ENCODE measurements at regions not wholly inside any gene's neighbourhood (a gene's known extent, or its start where the extent isn't known, plus 50 kb on each side); places are given as distances from the start of the nearest gene placed in this dataset.

DNA sequence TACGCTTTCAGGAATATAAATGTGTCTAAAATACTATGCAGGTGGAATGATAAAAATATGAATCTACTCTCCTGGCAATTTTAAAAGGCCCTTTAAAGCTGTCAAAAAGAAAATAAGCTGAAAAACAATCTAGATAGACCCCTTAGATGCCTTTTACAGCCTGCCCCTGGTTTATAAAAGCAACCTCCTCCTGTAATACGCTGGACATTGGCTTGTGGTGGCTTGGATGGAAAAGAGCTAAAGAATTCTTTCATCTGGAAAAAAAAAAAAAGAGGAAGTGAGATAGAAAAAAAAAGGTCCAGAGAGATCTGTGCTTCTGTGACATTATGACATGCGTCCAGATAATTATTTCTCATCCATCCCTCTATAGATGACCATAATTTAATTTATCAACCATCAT is 115.9 kb upstream of the NRSN1 start (continued):
- TF ChIP-seq ZNF223 (tag by site-specific recombination; IDR thresholded peaks at IDR 0.05): no peak

DNA sequence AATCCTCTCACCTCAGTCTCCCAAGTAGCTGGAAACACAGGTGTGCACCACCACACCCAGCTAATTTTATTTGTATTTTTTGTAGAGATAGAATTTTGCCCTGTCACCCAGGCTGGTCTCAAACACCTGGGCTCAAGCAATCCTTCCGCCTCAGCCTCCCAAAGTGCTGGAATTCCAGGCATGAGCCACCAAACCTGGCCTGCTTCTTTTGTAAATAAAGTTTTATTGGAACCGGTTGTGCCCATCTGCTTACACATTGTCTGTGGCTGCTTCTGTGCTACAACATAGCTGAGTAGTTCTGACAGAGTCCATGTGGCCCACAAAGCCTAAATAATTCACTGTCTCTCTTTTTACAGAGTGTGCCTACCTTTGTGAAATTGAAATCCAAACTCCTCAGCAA is 109.7 kb upstream of the NRSN1 start:
- CTCF ChIA-PET: no interaction called here
- TF ChIP-seq ZNF146 (tag by site-specific recombination; IDR thresholded peaks at IDR 0.05) (no peak), ZBTB20 (tag by site-specific recombination; IDR thresholded peaks at IDR 0.05) (no peak), ZNF747 (tag by site-specific recombination; IDR thresholded peaks at IDR 0.05) (no peak)
- no peaks in the 10 kb centered on the region for H3K4me1 ChIP-seq (ENCODE audit: control insufficient read depth, insufficient read depth, low read length)

DNA sequence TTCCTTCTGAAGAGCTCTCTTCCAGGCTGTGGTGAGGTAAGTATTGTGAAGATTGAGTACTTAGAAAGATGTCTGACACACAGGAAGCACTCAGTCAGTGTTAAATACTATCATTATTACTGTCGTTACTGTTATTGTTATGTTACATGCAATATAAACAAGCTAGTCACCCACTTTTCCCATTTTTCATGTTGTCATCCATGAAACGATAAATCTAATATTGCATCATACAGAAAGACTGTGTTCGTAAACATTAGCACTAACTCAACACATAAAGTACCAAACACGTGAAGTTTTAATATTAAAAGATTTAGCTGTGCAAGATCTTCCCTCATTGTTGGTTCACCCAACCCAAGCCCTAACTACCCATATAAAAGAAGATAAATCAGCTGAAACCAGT is 109.2 kb upstream of the NRSN1 start:
- CTCF ChIA-PET: no interaction called here

More for the DNA sequence above, 109.7 kb upstream of the NRSN1 start:
- Histone ChIP-seq H3K4me3 (ENCODE audit: low read depth, low read length) (no peak overlapping the region), H3K36me3 (ENCODE audit: control insufficient read depth in 2 of 2, insufficient read depth in 1 of 2, low read length in 2 of 2) (no peaks in the 10 kb centered on the region), H3K27ac (ENCODE audit: extremely low read depth, low read depth, low read length) (no peak overlapping the region), H3K9me3 (ENCODE audit: control insufficient read depth, insufficient read depth, low read depth, low read length) (no peaks in the 10 kb centered on the region)
- POLR2A ChIA-PET: no interaction called here

DNA sequence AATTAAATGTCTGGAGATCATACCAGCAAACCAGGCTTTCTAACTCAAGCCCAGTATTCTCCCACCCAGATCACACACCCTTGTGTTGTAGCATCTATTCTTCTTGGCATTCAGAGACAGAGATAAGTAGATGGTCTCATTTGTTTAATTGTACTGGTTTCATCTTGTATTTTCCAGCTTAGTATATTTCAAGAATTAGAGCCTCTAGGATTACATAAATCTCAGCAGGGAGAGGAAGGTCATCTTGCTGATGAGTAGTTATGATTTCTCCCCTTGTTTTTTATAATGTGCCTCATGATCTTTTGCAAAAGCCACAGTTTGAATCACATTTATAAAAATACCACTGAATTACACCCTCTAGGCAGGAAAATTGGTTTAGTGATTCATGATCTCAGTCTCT is 106.6 kb upstream of the NRSN1 start:
- Histone ChIP-seq H3K9me3 (ENCODE audit: control insufficient read depth, insufficient read depth, low read depth, low read length) (no peaks in the 10 kb centered on the region), H3K27ac (ENCODE audit: extremely low read depth, low read depth, low read length) (no peak overlapping the region), H3K4me1 (ENCODE audit: control insufficient read depth, insufficient read depth, low read length) (no peaks in the 10 kb centered on the region), H3K4me3 (ENCODE audit: low read depth, low read length) (no peak overlapping the region), H3K36me3 (ENCODE audit: control insufficient read depth in 2 of 2, insufficient read depth in 1 of 2, low read length in 2 of 2) (no peaks in the 10 kb centered on the region)
- CTCF ChIA-PET: interaction anchor here (0.9 kb wide), 1 partner anchor 15 kb away, joined by 4 read pairs; no protein-coding TSS in a partner anchor
- POLR2A ChIA-PET: no interaction called here
- TF ChIP-seq ZNF175 (tag by site-specific recombination; IDR thresholded peaks at IDR 0.05) (no peak), ZNF548 (tag by site-specific recombination; IDR thresholded peaks at IDR 0.05) (no peak), ZNF558 (tag by site-specific recombination; IDR thresholded peaks at IDR 0.05) (no peak), ZNF621 (tag by site-specific recombination; IDR thresholded peaks at IDR 0.05) (no peak), ZNF571 (tag by site-specific recombination; IDR thresholded peaks at IDR 0.05) (no peak), ZNF404 (tag by site-specific recombination; IDR thresholded peaks at IDR 0.05) (no peak), ZSCAN30 (tag by site-specific recombination; IDR thresholded peaks at IDR 0.05) (no peak), ZNF350 (tag by site-specific recombination; IDR thresholded peaks at IDR 0.05) (no peak)
- TF ChIP-seq, protein P1, sequence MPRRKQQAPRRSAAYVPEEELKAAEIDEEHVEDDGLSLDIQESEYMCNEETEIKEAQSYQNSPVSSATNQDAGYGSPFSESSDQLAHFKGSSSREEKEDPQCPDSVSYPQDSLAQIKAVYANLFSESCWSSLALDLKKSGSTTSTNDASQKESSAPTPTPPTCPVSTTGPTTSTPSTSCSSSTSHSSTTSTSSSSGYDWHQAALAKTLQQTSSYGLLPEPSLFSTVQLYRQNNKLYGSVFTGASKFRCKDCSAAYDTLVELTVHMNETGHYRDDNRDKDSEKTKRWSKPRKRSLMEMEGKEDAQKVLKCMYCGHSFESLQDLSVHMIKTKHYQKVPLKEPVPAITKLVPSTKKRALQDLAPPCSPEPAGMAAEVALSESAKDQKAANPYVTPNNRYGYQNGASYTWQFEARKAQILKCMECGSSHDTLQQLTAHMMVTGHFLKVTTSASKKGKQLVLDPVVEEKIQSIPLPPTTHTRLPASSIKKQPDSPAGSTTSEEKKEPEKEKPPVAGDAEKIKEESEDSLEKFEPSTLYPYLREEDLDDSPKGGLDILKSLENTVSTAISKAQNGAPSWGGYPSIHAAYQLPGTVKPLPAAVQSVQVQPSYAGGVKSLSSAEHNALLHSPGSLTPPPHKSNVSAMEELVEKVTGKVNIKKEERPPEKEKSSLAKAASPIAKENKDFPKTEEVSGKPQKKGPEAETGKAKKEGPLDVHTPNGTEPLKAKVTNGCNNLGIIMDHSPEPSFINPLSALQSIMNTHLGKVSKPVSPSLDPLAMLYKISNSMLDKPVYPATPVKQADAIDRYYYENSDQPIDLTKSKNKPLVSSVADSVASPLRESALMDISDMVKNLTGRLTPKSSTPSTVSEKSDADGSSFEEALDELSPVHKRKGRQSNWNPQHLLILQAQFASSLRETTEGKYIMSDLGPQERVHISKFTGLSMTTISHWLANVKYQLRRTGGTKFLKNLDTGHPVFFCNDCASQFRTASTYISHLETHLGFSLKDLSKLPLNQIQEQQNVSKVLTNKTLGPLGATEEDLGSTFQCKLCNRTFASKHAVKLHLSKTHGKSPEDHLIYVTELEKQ (tag by site-specific recombination; IDR thresholded peaks at IDR 0.05; ENCODE audit: borderline replicate concordance): no peak

More for the DNA sequence above, 109.2 kb upstream of the NRSN1 start:
- POLR2A ChIA-PET: no interaction called here
- no peak for TF ChIP-seq YY1 (tag by site-specific recombination; IDR thresholded peaks at IDR 0.05)
- no peak for TF ChIP-seq ZNF274 (IDR thresholded peaks at IDR 0.05; ENCODE audit: low read length)
- no peak for TF ChIP-seq ZNF274 (tag by site-specific recombination; IDR thresholded peaks at IDR 0.05; ENCODE audit: borderline replicate concordance)
- TF ChIP-seq, protein P2, sequence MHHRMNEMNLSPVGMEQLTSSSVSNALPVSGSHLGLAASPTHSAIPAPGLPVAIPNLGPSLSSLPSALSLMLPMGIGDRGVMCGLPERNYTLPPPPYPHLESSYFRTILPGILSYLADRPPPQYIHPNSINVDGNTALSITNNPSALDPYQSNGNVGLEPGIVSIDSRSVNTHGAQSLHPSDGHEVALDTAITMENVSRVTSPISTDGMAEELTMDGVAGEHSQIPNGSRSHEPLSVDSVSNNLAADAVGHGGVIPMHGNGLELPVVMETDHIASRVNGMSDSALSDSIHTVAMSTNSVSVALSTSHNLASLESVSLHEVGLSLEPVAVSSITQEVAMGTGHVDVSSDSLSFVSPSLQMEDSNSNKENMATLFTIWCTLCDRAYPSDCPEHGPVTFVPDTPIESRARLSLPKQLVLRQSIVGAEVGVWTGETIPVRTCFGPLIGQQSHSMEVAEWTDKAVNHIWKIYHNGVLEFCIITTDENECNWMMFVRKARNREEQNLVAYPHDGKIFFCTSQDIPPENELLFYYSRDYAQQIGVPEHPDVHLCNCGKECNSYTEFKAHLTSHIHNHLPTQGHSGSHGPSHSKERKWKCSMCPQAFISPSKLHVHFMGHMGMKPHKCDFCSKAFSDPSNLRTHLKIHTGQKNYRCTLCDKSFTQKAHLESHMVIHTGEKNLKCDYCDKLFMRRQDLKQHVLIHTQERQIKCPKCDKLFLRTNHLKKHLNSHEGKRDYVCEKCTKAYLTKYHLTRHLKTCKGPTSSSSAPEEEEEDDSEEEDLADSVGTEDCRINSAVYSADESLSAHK (tag by site-specific recombination; IDR thresholded peaks at IDR 0.05): no peak
- no peak for TF ChIP-seq ZNF791 (tag by site-specific recombination; IDR thresholded peaks at IDR 0.05)
- no peak for TF ChIP-seq ZNF366 (tag by site-specific recombination; conservative IDR thresholded peaks at IDR 0.05)
- no peak for TF ChIP-seq ZNF549 (tag by site-specific recombination; IDR thresholded peaks at IDR 0.05)
- TF ChIP-seq, protein P3, sequence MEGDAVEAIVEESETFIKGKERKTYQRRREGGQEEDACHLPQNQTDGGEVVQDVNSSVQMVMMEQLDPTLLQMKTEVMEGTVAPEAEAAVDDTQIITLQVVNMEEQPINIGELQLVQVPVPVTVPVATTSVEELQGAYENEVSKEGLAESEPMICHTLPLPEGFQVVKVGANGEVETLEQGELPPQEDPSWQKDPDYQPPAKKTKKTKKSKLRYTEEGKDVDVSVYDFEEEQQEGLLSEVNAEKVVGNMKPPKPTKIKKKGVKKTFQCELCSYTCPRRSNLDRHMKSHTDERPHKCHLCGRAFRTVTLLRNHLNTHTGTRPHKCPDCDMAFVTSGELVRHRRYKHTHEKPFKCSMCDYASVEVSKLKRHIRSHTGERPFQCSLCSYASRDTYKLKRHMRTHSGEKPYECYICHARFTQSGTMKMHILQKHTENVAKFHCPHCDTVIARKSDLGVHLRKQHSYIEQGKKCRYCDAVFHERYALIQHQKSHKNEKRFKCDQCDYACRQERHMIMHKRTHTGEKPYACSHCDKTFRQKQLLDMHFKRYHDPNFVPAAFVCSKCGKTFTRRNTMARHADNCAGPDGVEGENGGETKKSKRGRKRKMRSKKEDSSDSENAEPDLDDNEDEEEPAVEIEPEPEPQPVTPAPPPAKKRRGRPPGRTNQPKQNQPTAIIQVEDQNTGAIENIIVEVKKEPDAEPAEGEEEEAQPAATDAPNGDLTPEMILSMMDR (tag by site-specific recombination; IDR thresholded peaks at IDR 0.05): no peak
- TF ChIP-seq ZNF23 (tag by site-specific recombination; IDR thresholded peaks at IDR 0.05; ENCODE audit: borderline replicate concordance): no peak
- no peak for TF ChIP-seq ZNF664 (tag by site-specific recombination; IDR thresholded peaks at IDR 0.05)
- no peak for TF ChIP-seq ZBTB1 (tag by site-specific recombination; IDR thresholded peaks at IDR 0.05)
- TF ChIP-seq ZFHX2 (tag by site-specific recombination; conservative IDR thresholded peaks at IDR 0.05): no peak
- TF ChIP-seq MYNN (tag by site-specific recombination; IDR thresholded peaks at IDR 0.05; ENCODE audit: borderline replicate concordance): no peak
- no peak for TF ChIP-seq ZNF426 (tag by site-specific recombination; IDR thresholded peaks at IDR 0.05)
- TF ChIP-seq, protein P4, sequence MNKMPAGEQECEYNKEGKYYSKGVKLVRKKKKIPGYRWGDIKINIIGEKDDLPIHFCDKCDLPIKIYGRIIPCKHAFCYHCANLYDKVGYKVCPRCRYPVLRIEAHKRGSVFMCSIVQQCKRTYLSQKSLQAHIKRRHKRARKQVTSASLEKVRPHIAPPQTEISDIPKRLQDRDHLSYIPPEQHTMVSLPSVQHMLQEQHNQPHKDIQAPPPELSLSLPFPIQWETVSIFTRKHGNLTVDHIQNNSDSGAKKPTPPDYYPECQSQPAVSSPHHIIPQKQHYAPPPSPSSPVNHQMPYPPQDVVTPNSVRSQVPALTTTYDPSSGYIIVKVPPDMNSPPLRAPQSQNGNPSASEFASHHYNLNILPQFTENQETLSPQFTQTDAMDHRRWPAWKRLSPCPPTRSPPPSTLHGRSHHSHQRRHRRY (tag by site-specific recombination; IDR thresholded peaks at IDR 0.05): no peak
- no peak for TF ChIP-seq ZNF600 (tag by site-specific recombination; IDR thresholded peaks at IDR 0.05)
- Histone ChIP-seq H3K9me3 (ENCODE audit: control insufficient read depth, insufficient read depth, low read depth, low read length) (no peaks in the 10 kb centered on the region), H3K4me1 (ENCODE audit: control insufficient read depth, insufficient read depth, low read length) (no peaks in the 10 kb centered on the region), H3K36me3 (ENCODE audit: control insufficient read depth in 2 of 2, insufficient read depth in 1 of 2, low read length in 2 of 2) (no peaks in the 10 kb centered on the region), H3K27ac (ENCODE audit: extremely low read depth, low read depth, low read length) (no peak overlapping the region), H3K4me3 (ENCODE audit: low read depth, low read length) (no peak overlapping the region)
